ENCODE measurements at regions not wholly inside any gene's neighbourhood (a gene's known extent, or its start where the extent isn't known, plus 50 kb on each side); places are given as distances from the start of the nearest gene placed in this dataset.

GRCh38 chr12:90836689-90837088 is 118.3 kb downstream of the CCER1 start:
- no peak for TF ChIP-seq CTCF (IDR thresholded peaks at IDR 0.05)
- TF ChIP-seq POLR2A (IDR thresholded peaks at IDR 0.05), result no peak
